Lung (tissue), 11 donors: ENCODE measurements at regions not wholly inside any gene's neighbourhood (a gene's known extent, or its start where the extent isn't known, plus 50 kb on each side); places are given as distances from the start of the nearest gene placed in this dataset.

Experiments used
- ATAC-seq: fragments of 200-7000 bp; cut with Tn5 transposase; one replicate; pipeline ENCODE4 v1.9.1; 2020; ENCODE audit warnings: moderate number of reproducible peaks; ENCODE audit not compliant: insufficient read depth, low FRiP score
- DNase-seq, 3 donors: peaks; one replicate each; pipeline ENCODE4 v3.0.0-alpha.2; 2013 to 2017
- H3K27ac ChIP-seq, 2 donors: one replicate each; pipeline ENCODE4 v1.5.1; 2013; ENCODE audit warnings: mild to moderate bottlenecking in 2 of 2, moderate library complexity in 2 of 2, control low read depth in 1 of 2, inconsistent platforms in 1 of 2, low read depth in 1 of 2, low read length in 1 of 2
- H3K27me3 ChIP-seq, 3 donors: one replicate each; pipeline ENCODE4 v1.5.1; 2013; ENCODE audit warnings: low read length in 2 of 3; ENCODE audit not compliant: control insufficient read depth in 3 of 3, insufficient read depth in 3 of 3
- H3K36me3 ChIP-seq, 4 donors: one replicate each; pipeline ENCODE4 v1.5.1; 2013; ENCODE audit warnings: low read length in 4 of 4, mild to moderate bottlenecking in 1 of 4, moderate library complexity in 1 of 4; ENCODE audit not compliant: control insufficient read depth in 4 of 4, insufficient read depth in 4 of 4
- H3K4me1 ChIP-seq, 5 donors: one replicate each; pipeline ENCODE4 v1.5.1; 2013; ENCODE audit warnings: low read length in 5 of 5, mild to moderate bottlenecking in 2 of 5, moderate library complexity in 1 of 5; ENCODE audit not compliant: control insufficient read depth in 5 of 5, insufficient read depth in 5 of 5
- H3K4me3 ChIP-seq: one replicate; pipeline ENCODE4 v1.5.1; 2013; ENCODE audit warnings: mild to moderate bottlenecking, control low read depth, moderate library complexity
- H3K9ac ChIP-seq, 2 donors: one replicate each; pipeline ENCODE4 v1.5.1; 2013; ENCODE audit warnings: low read length in 2 of 2, control low read depth in 1 of 2; ENCODE audit not compliant: insufficient read depth in 1 of 2
- H3K9me3 ChIP-seq, 4 donors: one replicate each; pipeline ENCODE4 v1.5.1; 2013; ENCODE audit warnings: low read length in 3 of 4, mild to moderate bottlenecking in 1 of 4, moderate library complexity in 1 of 4; ENCODE audit not compliant: control insufficient read depth in 4 of 4, insufficient read depth in 3 of 4
- CTCF ChIP-seq: IDR thresholded peaks from 2 replicates; pipeline ENCODE4 v1.5.1; 2012; ENCODE audit warnings: mild to moderate bottlenecking; ENCODE audit errors: control extremely low read depth, extremely low read depth
- WGBS, 2 donors: extraction: QIAGEN DNeasy Blood & Tissue Kit; methylation state at CpG; one replicate each; pipeline ENCODE4 v1.1.7; 2013; 5-methylcytosine and 5-hydroxymethylcytosine counted together
- donor health status: control.
- donor health status: control.
- donor health status: Bipolar disorder and iron deficiency.
- donor health status: healthy.
- donor health status: DM: yes; HTN: yes; CAD: no.

GRCh38 chr4:151835467-151835866 lies 74.7 kb upstream of the GATB start:
- H3K27me3 ChIP-seq: no peaks in the 10 kb centered on the region
- WGBS, 2 donors: 90 to 91% methylated on average over 2 of the region's 2 CpGs
- no peaks in the 10 kb centered on the region for H3K9me3 ChIP-seq
- no peaks in the 10 kb centered on the region for H3K36me3 ChIP-seq
- DNase-seq (no peak), ATAC-seq (no peak)
- H3K4me1 ChIP-seq: peaks cover 0 to 1% (median 0%) of the 10 kb centered on the region in 5 donors
- TF ChIP-seq CTCF: no peak
- H3K27ac ChIP-seq: no peak overlapping the region
- no peak overlapping the region for H3K9ac ChIP-seq
- no peak overlapping the region for H3K4me3 ChIP-seq

- ATAC-seq: no peak
- H3K9me3 ChIP-seq: peaks cover 0 to 2% (median 0%) of the 10 kb centered on the region in 4 donors
- no peak for TF ChIP-seq CTCF
- no peak overlapping the region for H3K9ac ChIP-seq
- H3K27me3 ChIP-seq: no peaks in the 10 kb centered on the region
- no peak for DNase-seq
- no peaks in the 10 kb centered on the region for H3K36me3 ChIP-seq
- H3K4me1 ChIP-seq: peaks cover 0 to 1% (median 0%) of the 10 kb centered on the region in 5 donors
- H3K27ac ChIP-seq: no peak overlapping the region
- H3K4me3 ChIP-seq: no peak overlapping the region
Observed at GRCh38 chr4:151833174-151833573, 72.4 kb upstream of the GATB start.

- Histone ChIP-seq H3K27ac (no peak overlapping the region), H3K9ac (no peak overlapping the region), H3K9me3 (peaks cover 0 to 2% (median 0%) of the 10 kb centered on the region in 4 donors), H3K36me3 (no peaks in the 10 kb centered on the region), H3K4me3 (no peak overlapping the region), H3K27me3 (no peaks in the 10 kb centered on the region), H3K4me1 (peaks cover 0 to 1% (median 0%) of the 10 kb centered on the region in 5 donors)
- no peak for DNase-seq
- no peak for ATAC-seq
- WGBS, 2 donors: 77 to 80% methylated on average over 1 of the region's 1 CpG
- TF ChIP-seq CTCF: no peak
Observed at GRCh38 chr4:151831526-151831925, 70.7 kb upstream of the GATB start.

GRCh38 chr4:151830168-151830567 lies 69.4 kb upstream of the GATB start:
- no peaks in the 10 kb centered on the region for H3K27me3 ChIP-seq
- no peak for DNase-seq
- peaks cover 0 to 2% (median 0%) of the 10 kb centered on the region in 4 donors for H3K9me3 ChIP-seq
- H3K4me1 ChIP-seq: peaks cover 0 to under 1% (median 0%) of the 10 kb centered on the region in 5 donors
- ATAC-seq: no peak
- 72 to 88% methylated on average over 3 of the region's 3 CpGs for WGBS, 2 donors
- TF ChIP-seq CTCF: no peak
- H3K9ac ChIP-seq: no peak overlapping the region
- no peaks in the 10 kb centered on the region for H3K36me3 ChIP-seq
- no peak overlapping the region for H3K4me3 ChIP-seq
- no peak overlapping the region for H3K27ac ChIP-seq
